ENCODE measurements at regions not wholly inside any gene's neighbourhood (a gene's known extent, or its start where the extent isn't known, plus 50 kb on each side); places are given as distances from the start of the nearest gene placed in this dataset.
"Not testable (repeated sequence)": the region's sequence is repeated elsewhere in the genome, so short reads cannot be mapped to it uniquely, and the experiment has no call there.

DNA sequence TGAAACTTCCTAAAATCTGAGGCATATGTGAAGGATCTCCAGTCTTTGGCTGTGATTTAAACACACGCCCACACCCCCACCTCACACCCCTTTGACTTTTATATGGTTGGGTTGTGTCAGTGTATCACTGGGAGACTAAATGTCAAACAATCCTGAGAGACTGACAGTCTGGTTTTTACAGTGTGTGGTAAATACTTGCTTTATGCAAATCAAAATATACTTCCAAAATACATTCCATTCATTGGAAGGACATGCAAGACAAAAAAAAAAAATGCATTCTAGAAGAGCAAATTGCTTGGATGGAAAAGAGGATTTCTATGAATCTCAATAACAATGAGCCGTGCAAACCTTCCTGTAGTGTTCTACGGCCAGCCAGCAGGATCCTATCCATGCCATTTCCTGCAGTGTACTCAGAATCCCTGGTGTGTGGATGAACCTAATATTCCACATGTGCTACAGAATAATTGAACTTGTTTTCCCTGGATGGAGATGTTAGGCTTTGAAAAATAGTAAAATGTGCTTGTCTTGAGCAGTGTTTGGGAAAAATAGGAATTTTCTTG is 602.1 kb upstream of the GOT2 start:
- no peak for DNase-seq (ENCODE audit: low read depth)

GRCh38 chr16:59331708-59332107 is 597.6 kb upstream of the GOT2 start:
- not testable (repeated sequence) for DNase-seq (ENCODE audit: low read depth)

DNA sequence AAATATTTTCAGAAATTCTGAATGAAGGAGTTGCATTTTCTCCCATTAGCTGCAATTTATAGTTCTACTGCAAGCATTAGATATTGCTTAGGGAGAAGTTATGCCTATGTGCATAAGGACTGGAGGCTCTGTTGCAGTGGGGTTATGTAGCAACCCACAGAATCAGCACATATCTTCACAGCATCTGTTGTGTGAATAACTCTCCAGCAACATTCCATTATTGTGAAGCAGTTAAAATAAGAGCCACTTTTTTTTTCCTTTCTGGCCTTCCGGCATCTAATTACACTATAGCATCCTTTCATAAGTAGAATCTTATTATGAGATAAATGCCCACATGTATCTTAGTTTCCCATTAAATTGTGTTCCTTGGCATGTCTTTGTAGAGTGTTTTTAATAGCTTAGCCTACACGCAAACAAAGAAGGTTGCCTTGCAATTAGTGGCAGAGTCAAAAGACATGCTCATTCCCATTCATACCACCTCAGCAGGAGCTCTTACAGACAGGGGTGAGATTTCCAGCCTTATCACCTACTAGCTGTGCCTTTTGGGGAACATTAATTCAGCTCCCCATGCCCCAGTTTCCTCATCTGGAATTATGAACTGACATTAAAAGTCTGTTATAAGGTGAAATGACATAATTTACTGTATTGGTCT is 596.0 kb upstream of the GOT2 start:
- peak; percentile 15 for DNase-seq (ENCODE audit: low read depth)

- no peak for DNase-seq (ENCODE audit: low read depth)
Measured at GRCh38 chr16:59328961-59329360, 594.8 kb upstream of the GOT2 start.

- DNase-seq (ENCODE audit: low read depth) = no peak
Measured at GRCh38 chr16:59327894-59328293, 593.8 kb upstream of the GOT2 start.

- DNase-seq (ENCODE audit: low read depth) = no peak
Measured at GRCh38 chr16:59326955-59327354, 592.8 kb upstream of the GOT2 start.

DNA sequence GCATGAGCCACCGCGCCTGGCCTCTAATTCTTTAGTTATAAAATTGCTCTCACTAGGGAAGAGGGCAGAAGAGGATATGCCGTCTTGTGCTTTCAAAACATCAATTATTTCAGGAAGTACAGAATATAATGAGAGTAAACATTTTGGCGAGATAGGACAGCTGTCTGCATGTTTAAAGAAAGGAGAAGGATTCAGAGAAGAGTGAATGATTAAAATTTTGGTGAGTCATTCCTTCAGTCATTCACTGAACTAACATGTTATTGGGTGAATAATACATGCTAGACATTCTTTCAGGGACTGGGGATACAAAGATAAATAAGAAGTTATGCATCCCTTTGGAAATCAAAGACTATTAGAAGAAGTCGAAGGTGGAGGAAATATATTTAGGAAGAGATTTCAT is 590.3 kb upstream of the GOT2 start:
- DNase-seq (ENCODE audit: low read depth) = peak; percentile 4

- no peak for DNase-seq (ENCODE audit: low read depth)
Measured at GRCh38 chr16:59320657-59321056, 586.5 kb upstream of the GOT2 start.

- DNase-seq (ENCODE audit: low read depth) = no peak
Measured at GRCh38 chr16:59319871-59320270, 585.8 kb upstream of the GOT2 start.

DNA sequence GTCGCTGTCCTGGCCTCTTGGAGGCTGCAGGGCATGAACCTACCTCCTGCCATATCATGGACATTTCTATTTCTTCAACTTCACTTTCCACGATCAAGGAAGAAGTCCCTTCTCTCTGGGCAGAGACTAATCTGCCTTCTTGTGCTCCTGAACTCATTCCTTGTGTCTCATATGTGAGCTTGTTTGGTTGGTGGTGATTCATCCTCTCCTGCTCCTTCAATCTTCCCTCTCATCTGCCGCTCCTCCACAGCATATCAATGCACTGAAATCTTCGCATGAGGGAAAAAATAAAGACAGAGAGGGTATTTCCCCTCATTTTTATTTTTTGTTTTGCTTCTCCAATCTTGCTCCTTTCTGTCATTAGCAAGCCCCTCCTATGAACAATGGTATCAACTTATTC is 571.7 kb upstream of the GOT2 start:
- no peak for DNase-seq (ENCODE audit: low read depth)

GRCh38 chr16:59296888-59297287 is 562.8 kb upstream of the GOT2 start:
- no peak for DNase-seq (ENCODE audit: low read depth)

GRCh38 chr16:59295993-59296736 is 562.0 kb upstream of the GOT2 start:
- DNase-seq (ENCODE audit: low read depth) = no peak

DNA sequence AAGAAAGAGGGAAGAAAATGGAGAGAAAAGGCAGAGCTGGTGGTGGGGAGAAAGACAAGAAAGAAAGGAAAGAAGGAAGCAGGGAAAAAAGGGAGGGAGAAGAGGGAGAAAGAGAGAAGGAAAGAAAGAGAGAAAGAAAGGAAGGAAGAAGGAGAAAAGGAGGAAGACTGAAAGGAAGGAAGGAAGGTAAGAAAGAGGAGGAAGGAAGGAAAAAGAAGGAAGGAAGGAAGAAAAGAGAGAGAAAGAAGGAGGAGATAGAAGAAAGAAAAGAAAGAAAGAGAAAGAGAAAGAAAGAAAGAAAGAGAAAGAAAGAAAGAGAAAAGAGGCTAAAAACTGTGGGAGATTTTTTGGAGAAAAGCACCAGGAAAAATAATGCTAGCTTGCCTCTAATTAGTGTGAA is 561.4 kb upstream of the GOT2 start:
- no peak for DNase-seq (ENCODE audit: low read depth)

GRCh38 chr16:59290718-59291117 is 556.6 kb upstream of the GOT2 start:
- DNase-seq (ENCODE audit: low read depth) = no peak

- no peak for DNase-seq (ENCODE audit: low read depth)
Measured at GRCh38 chr16:59289151-59289550, 555.0 kb upstream of the GOT2 start.

GRCh38 chr16:59274141-59274540 is 540.0 kb upstream of the GOT2 start:
- no peak for DNase-seq (ENCODE audit: low read depth)

- DNase-seq (ENCODE audit: low read depth) = no peak
Measured at GRCh38 chr16:59263955-59264354, 529.8 kb upstream of the GOT2 start.

GRCh38 chr16:59260892-59261291 is 526.8 kb upstream of the GOT2 start:
- DNase-seq (ENCODE audit: low read depth) = no peak

DNA sequence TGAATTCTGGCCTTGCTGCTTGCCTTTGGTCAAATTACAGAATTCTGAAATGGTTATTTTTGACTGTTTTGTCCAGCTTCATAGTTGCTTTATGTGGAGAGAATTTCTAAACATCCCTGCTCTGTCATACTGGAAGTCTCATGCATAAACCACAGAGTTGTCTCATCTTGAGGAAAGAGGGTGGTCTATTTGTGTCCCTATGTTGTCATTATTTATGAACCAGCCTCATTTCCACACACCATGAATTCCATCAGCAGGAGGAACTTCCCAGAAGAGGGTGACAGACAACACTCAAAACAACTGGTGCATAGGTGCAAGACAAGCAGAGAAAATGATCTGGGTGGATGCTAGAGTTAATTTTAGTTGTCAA is 525.8 kb upstream of the GOT2 start:
- no peak for DNase-seq (ENCODE audit: low read depth)

- no peak for DNase-seq (ENCODE audit: low read depth)
Measured at GRCh38 chr16:59259074-59259949, 525.2 kb upstream of the GOT2 start.

DNA sequence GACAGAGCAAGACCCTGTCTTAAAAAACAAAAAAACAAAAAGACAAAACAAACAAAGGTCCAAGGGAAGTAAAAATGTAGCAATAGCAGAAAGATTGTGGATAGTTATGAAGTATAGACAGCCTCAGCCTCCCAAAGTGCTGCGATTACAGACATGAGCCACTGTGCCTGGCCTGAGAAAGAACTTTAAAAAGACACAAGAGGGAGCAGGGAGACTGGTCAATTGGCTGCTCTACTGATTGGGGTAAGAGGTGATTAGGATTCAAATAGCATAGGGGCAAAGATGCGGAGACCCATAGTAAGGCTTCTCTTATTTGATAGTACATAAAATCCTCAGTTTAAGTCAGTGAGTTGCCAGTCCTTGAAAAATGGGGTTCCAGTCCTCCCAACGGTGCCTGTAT is 518.2 kb upstream of the GOT2 start:
- no peak for DNase-seq (ENCODE audit: low read depth)

GRCh38 chr16:59249011-59249410 is 514.9 kb upstream of the GOT2 start:
- no peak for DNase-seq (ENCODE audit: low read depth)
